K562 (cell line): ENCODE measurements at regions not wholly inside any gene's neighbourhood (a gene's known extent, or its start where the extent isn't known, plus 50 kb on each side); places are given as distances from the start of the nearest gene placed in this dataset.

Experiments used
- CCNT2 ChIP-seq: IDR thresholded peaks from 2 replicates; pipeline ENCODE4 v1.6.1; 2011; ENCODE audit warnings: borderline replicate concordance, low read depth, mild to moderate bottlenecking, moderate library complexity, mixed read lengths, low read length; ENCODE audit not compliant: insufficient read length; ENCODE audit errors: extremely low read depth
- FOXP4 ChIP-seq: sonication (generic); formaldehyde crosslinking; IDR thresholded peaks from 2 replicates; pipeline ENCODE4 v1.8.0; 2022; ENCODE audit warnings: mild to moderate bottlenecking, missing genetic modification reagents, borderline replicate concordance
- KLF16 ChIP-seq: IDR thresholded peaks from 2 replicates; pipeline ENCODE4 v1.6.1; 2016; ENCODE audit warnings: antibody characterized with exemption
- MAFG ChIP-seq: fragments of 450-650 bp; conservative IDR thresholded peaks from 2 replicates; pipeline ENCODE4 v1.6.1; 2016; ENCODE audit warnings: missing genetic modification characterization, missing compliant biosample characterization
- MCM5 ChIP-seq: fragments of 450-650 bp; IDR thresholded peaks from 2 replicates; pipeline ENCODE4 v1.6.1; 2016; ENCODE audit warnings: low read depth
- NFYB ChIP-seq: IDR thresholded peaks from 2 replicates; pipeline ENCODE4 v1.6.1; 2011; ENCODE audit warnings: mild to moderate bottlenecking, moderate library complexity; ENCODE audit not compliant: insufficient read length; ENCODE audit errors: extremely low read depth
- RAD51 ChIP-seq: fragments of 450-650 bp; IDR thresholded peaks from 2 replicates; pipeline ENCODE4 v1.7.1; 2016; ENCODE audit warnings: low read depth, mild to moderate bottlenecking, borderline replicate concordance
- TAF7 ChIP-seq: fragments of 450-650 bp; IDR thresholded peaks from 2 replicates; pipeline ENCODE4 v1.6.1; 2016; ENCODE audit warnings: missing genetic modification characterization, missing compliant biosample characterization
- TFE3 ChIP-seq: fragments of 450-650 bp; formaldehyde crosslinking; IDR thresholded peaks from 2 replicates; pipeline ENCODE4 v1.4.0; 2020; ENCODE audit warnings: mild to moderate bottlenecking, mixed read lengths
- TOE1 ChIP-seq, 2 experiments: fragments of 450-650 bp in 1 of 2; sonication (generic) in 1 of 2; formaldehyde crosslinking in 1 of 2; IDR thresholded peaks; 2 replicates each; pipeline versions ENCODE4 v1.7.1 to v1.8.0; 2016 to 2022; ENCODE audit warnings: borderline replicate concordance in 2 of 2, mild to moderate bottlenecking in 2 of 2, antibody characterized with exemption in 1 of 2, inconsistent platforms in 1 of 2, low read depth in 1 of 2, missing genetic modification reagents in 1 of 2, moderate library complexity in 1 of 2
- UBTF ChIP-seq, 2 experiments: IDR thresholded peaks; 2 replicates each; pipeline ENCODE4 v1.6.1; 2012; ENCODE audit warnings: improper control_type of control experiment in 2 of 2, low read depth in 2 of 2, low read length in 2 of 2, borderline replicate concordance in 1 of 2
- XRCC5 ChIP-seq: fragments of 200-400 bp; formaldehyde crosslinking; IDR thresholded peaks from 2 replicates; pipeline ENCODE4 v1.6.1; 2017; ENCODE audit warnings: low read depth, mild to moderate bottlenecking, low read length
- ZBTB8A ChIP-seq: fragments of 450-650 bp; IDR thresholded peaks from 2 replicates; pipeline ENCODE4 v1.6.1; 2018; ENCODE audit warnings: mild to moderate bottlenecking, moderate library complexity; ENCODE audit not compliant: partially characterized antibody
- ZBTB9 ChIP-seq: fragments of 450-650 bp; formaldehyde crosslinking; IDR thresholded peaks from 2 replicates; pipeline ENCODE4 v1.4.0; 2020; ENCODE audit warnings: mild to moderate bottlenecking, moderate library complexity
- ZNF431 ChIP-seq: sonication (generic); formaldehyde crosslinking; IDR thresholded peaks from 2 replicates; pipeline ENCODE4 v1.8.0; 2022; ENCODE audit warnings: mild to moderate bottlenecking, missing genetic modification reagents
- ZNF57 ChIP-seq: fragments of 450-650 bp; formaldehyde crosslinking; IDR thresholded peaks from 2 replicates; pipeline ENCODE4 v1.4.0; 2020; ENCODE audit warnings: mild to moderate bottlenecking, moderate library complexity

GRCh38 chr7:50941525-50941924 is 158.8 kb upstream of the GRB10 start (continued):
- TF ChIP-seq RAD51: peak; percentile 81
- peak; percentile 83 for TF ChIP-seq TFE3 (CRISPR knock-in tag)
- TF ChIP-seq TAF7 (tag): no peak
- TF ChIP-seq ZNF57 (CRISPR knock-in tag): no peak
- TF ChIP-seq KLF16: no peak
- TF ChIP-seq XRCC5: no peak
- TF ChIP-seq ZNF431 (CRISPR knock-in tag): no peak
- peak; percentile 53; the same call in 1 of the 2 replicates for TF ChIP-seq TOE1 (IDR thresholded peaks at IDR 0.05; ENCODE audit: borderline replicate concordance)
- TF ChIP-seq TOE1 (CRISPR knock-in tag; IDR thresholded peaks at IDR 0.05; ENCODE audit: borderline replicate concordance, low read depth): no peak
- no peak for TF ChIP-seq MAFG (tag)
- TF ChIP-seq NFYB: peak; percentile 34
- TF ChIP-seq ZBTB9 (CRISPR knock-in tag): no peak
- no peak for TF ChIP-seq ZBTB8A
- TF ChIP-seq FOXP4 (CRISPR knock-in tag): no peak
- TF ChIP-seq CCNT2: no peak
- no peak for TF ChIP-seq MCM5
- no peak for TF ChIP-seq UBTF (IDR thresholded peaks at IDR 0.05; ENCODE audit: borderline replicate concordance in 1 of 2, low read depth in 2 of 2, low read length in 2 of 2)
